HG03565 (cell line): ENCODE measurements at regions not wholly inside any gene's neighbourhood (a gene's known extent, or its start where the extent isn't known, plus 50 kb on each side); places are given as distances from the start of the nearest gene placed in this dataset.

Source experiments
- ATAC-seq: cut with Tn5 transposase; IDR thresholded peaks from one replicate; pipeline ENCODE4 v1.9.1; 2021; ENCODE audit warnings: mild to moderate bottlenecking, moderate library complexity; ENCODE audit not compliant: unreplicated experiment

DNA sequence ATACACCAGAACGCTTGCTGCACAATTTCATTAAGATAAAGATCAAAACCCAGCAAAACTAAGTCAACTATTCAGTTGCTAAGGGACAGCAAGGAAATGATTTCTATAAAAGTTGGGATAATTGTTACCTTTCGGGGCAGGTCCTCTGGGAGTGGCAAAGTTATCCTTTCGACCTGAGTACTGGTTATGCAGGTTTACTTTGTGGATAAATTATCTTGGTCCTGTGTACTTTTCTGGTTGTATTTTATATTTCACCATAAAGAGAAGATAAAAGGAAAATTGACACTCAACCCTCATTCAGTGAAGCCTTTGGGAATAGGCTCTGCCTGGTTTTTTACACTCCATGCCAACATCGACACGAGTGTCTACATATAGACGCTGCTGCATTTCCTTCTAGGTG lies 146.5 kb downstream of the SYK start:
- ATAC-seq: no peak

DNA sequence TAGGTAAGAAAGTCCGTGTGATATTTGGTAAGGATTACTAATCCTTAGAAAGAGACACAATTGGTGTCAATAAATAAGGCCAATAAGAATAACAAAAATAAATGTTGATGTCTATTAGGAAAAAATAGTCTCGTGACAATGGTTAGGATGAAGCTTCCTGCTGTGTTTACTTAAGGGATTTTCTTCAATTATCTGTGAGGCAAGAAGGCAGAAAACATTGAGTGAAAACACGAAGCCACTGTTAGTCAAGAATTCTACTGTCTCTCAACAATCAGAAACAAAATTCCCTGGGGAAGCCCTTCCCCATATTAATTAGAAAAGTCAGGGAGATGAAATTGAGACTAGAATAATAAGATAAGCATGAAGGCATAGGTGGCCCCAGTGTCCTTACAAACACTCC lies 149.0 kb downstream of the SYK start:
- no peak for ATAC-seq

DNA sequence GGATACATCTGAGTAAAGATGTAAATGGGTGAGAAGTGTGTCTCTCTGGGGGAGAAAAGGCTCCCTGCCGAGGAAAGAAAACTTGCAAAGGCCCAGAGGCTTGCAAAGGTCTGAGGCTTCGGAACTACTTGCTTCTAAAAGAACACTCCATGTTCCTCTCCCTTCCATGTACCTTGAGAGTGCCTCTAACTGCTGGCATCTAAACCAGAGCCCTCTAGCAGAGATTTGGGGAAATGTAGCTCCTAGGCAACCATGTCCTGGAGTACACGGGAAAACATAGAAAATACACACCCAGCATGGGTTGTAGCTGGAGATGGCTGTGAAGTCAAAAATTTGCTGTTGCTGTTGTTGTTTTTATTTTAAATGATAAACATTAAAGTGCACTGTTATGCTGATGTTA lies 151.6 kb downstream of the SYK start:
- ATAC-seq: no peak

GRCh38 chr9:90953805-90954204 lies 152.2 kb downstream of the SYK start:
- ATAC-seq: no peak

GRCh38 chr9:90956026-90956810 lies 154.6 kb downstream of the SYK start:
- ATAC-seq: no peak

DNA sequence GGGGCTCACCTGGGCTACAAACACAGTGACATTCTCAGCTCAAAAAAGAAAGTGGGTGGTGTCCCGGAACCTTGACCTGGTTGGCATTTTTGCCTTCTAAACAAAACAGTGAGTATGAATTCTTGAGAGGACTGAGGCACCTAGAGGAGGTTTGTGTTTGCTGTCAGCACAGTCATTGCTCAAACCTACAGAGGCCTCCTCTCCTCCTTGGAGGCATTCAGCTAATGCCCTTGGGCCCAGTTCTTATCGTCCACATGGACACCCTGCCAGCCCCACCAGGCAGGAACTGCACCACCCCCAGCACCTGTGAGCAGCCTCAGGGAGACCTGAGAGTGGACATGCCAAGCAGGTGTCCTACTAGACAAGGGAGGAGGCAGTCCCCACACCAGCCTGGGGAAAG lies 156.7 kb downstream of the SYK start:
- no peak for ATAC-seq

DNA sequence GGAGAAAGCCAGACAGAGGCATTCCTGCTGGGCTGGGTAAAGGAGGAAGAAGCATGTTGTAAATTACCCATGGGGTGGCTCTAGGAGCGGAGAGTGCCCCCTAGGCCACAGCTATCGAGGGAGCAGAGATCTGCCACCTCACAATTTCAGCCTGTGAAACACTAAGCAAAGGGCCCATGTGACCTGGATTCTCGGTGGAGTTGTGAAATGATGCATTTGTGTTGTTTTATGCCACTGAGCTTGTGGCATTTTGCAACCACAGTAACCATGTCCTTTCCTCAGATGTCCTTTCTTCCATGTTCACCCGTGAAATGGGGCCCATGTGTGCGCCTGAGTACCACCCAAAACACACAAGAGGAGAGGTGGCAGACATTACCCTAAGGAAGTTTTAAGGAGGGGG lies 159.3 kb downstream of the SYK start:
- ATAC-seq: no peak

GRCh38 chr9:90961375-90961774 lies 159.8 kb downstream of the SYK start:
- no peak for ATAC-seq

DNA sequence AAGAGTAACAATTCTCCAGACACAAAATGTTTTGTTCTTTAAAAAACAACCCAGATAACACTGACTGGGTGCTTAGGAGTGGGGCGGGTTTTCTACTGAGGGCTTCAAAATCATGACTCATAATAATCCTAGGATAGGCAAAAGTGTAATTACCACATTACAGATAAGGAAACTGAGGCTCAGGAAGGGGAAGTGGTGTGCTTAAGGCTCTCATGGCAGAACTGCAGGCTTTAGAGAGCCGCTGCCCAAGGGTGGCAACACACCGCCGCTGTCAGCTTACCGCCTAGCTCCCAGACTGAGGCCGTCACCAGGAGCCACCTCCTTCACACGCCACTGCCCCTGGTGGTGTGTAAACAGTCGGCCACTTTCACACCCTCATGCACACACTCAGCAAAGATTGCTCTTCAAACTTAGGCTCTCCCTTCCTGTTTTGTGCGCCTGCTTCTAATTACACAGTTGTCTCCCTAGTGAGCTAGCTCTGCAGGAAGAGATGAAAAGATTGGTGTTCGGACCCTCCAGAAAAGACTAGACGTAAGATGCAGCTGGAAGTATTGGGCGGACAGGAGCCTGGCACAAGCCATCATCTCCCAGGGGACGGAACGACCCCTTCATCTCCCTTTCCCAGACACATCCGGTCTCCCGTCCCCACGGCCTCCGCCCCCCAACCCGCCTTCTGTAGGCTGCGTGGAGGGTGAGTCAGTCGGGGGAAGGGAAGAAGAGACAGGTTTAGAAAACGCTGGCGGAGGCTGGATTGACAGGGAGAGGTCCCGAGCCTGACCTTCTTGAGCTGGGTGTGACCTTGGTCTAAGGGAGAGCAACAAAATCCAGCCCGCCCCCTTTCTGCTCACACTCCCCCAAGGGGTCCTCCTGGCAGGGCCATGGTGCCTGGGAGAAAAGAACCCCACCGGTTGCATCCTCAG lies 162.7 kb downstream of the SYK start:
- no peak for ATAC-seq

DNA sequence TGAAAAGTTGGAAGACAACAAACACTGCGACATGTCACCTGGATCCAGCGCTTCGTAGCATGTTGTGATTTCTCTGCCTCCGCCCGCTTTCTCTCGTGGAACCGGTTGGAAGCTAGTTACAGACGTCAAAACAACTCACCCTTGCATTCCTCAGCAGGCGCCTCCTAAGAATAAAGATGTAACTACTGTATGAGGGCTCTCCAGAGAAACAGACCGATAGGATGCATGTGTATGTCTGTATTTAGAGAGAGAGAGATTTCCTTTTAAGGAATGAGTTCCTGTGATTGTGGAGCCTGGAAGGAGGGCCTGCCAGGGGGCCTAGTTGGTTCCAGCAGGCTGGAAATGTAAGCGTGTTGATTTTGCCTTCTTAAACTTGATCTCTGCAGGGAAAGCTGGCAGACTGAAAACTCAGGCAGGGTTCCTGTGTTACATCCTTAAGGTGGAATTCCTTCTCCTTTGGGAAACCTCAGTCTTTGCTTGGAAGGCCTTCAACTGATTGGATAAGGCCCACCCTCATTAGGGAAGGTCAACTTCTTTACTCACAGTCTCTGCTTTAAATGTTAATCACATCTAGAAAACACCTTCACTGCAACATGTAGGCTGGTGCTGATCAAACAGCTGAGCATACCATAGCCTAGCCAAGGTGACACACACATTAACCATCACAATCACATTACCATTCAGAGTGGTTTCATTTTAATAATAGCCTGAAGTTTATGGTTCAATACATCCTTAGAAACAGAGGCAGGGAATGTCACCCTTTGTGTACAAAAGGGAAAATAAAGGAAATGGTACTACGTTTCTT lies 163.8 kb downstream of the SYK start:
- no peak for ATAC-seq

DNA sequence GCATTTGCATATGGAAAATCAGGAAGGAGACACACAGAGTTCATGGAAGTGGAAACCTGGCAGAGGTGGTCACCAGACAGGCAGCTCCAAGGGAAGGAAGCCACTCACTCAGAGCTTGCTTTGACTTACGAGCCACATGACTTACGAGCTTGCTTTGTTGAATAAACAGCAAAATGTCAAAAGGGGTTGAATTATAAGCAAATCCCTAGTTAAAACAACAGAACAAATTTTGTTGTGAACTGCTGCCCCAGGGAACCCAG lies 164.3 kb downstream of the SYK start:
- ATAC-seq: no peak

GRCh38 chr9:90966480-90967144 lies 165.0 kb downstream of the SYK start:
- ATAC-seq: no peak

GRCh38 chr9:90967145-90967538 lies 165.5 kb downstream of the SYK start:
- no peak for ATAC-seq

- ATAC-seq: no peak
Measured at GRCh38 chr9:90969021-90969675, 167.5 kb downstream of the SYK start.

- no peak for ATAC-seq
Measured at GRCh38 chr9:90970608-90971007, 169.0 kb downstream of the SYK start.

GRCh38 chr9:90972057-90972456 lies 170.4 kb downstream of the SYK start:
- no peak for ATAC-seq

- ATAC-seq: no peak
Measured at GRCh38 chr9:90974016-90974415, 172.4 kb downstream of the SYK start.

DNA sequence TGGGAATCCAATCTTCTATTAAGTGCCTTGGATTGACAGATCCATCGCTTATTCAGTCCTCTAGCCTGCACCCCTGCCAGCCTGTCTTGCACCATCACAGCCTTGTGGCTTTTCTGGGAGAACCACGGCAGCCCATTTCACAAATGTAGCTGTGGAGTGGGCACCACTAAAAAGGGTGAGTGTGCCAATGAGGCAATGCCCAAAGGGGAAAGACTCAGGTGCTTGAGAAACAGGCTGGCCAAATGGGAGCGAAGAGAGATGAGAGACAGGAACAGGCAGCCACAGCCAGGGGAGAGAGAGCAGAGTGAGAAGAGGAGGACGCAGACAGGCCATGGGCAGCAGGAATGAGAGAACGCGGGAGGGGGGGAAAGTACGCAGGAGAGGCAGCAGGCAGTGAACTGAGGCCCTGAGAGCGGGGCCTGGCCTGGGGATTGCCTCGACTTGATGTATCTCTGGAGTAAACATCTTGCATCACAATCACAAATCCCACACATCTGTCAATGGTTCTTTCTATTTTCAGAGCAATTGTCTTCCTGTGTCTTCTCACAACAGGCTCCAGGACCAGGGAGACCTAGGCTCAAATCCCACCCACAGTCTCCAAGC lies 173.1 kb downstream of the SYK start:
- ATAC-seq: no peak

GRCh38 chr9:90975781-90976538 lies 174.3 kb downstream of the SYK start:
- ATAC-seq: no peak
